Endothelial cell of umbilical vein (primary cell): ENCODE measurements at regions not wholly inside any gene's neighbourhood (a gene's known extent, or its start where the extent isn't known, plus 50 kb on each side); places are given as distances from the start of the nearest gene placed in this dataset.

ENCODE experiments used
- BruUV-seq: library from RNA; stranded (reverse); fragments of 400-500 nt; replicated peaks from 2 replicates; lab custom pipeline; 2021; lab: Mats Ljungman, UMichigan
- CTCF ChIA-PET: fragments of 300-600, 350-600 bp; sonication (Branson Sonifier 250); formaldehyde crosslinking; loops from one replicate; lab custom pipeline; 2021; ENCODE audit warnings: antibody characterized with exemption, inconsistent platforms; lab: Charles Lee
- POLR2A ChIA-PET: fragments of 300-600, 350-600 bp; sonication (Branson Sonifier 250); formaldehyde crosslinking; loops from one replicate; lab custom pipeline; 2021; ENCODE audit warnings: antibody characterized with exemption, inconsistent platforms; lab: Charles Lee
- DNase-seq: peaks from one replicate; pipeline ENCODE4 v3.0.0-alpha.2; 2011; ENCODE audit warnings: low read depth, low spot score
- FAIRE-seq: peaks from 2 replicates; lab custom pipeline; 2011; peaks lifted over from hg19 to GRCh38; lab: Jason Lieb, UNC
- H2AFZ ChIP-seq: 2 replicates; pipeline ENCODE4 v1.6.0; 2012; ENCODE audit warnings: low read depth, low read length, control low read depth, inconsistent platforms
- H3K27ac ChIP-seq: 2 replicates; pipeline ENCODE4 v1.5.1; 2011; ENCODE audit warnings: low read depth, mild to moderate bottlenecking, control low read depth, low read length, moderate library complexity; ENCODE audit not compliant: insufficient read depth
- H3K27me3 ChIP-seq, 2 experiments: 2 replicates each; pipeline versions ENCODE4 v1.6.0 to v1.6.1; 2011; ENCODE audit warnings: low read length in 2 of 2, mixed read lengths in 1 of 2; ENCODE audit not compliant: control insufficient read depth in 2 of 2, insufficient read depth in 2 of 2
- H3K36me3 ChIP-seq, 2 experiments: 2 replicates in 1 of 2; 3 replicates in 1 of 2; pipeline ENCODE4 v1.5.1; 2011; ENCODE audit warnings: low read length in 2 of 2, mild to moderate bottlenecking in 1 of 2, moderate library complexity in 1 of 2; ENCODE audit not compliant: control insufficient read depth in 2 of 2, insufficient read depth in 2 of 2; ENCODE audit errors: extremely low read depth in 1 of 2
- H3K4me1 ChIP-seq: 3 replicates; pipeline ENCODE4 v1.5.1; 2011; ENCODE audit warnings: mild to moderate bottlenecking, low read length; ENCODE audit not compliant: control insufficient read depth, insufficient read depth; ENCODE audit errors: extremely low read depth
- H3K4me2 ChIP-seq: 2 replicates; pipeline ENCODE4 v1.6.1; 2011; ENCODE audit warnings: low read length, control low read depth, mixed read lengths; ENCODE audit not compliant: insufficient read depth
- H3K4me3 ChIP-seq, 3 experiments: fragments of 200-600 bp in 1 of 3; sonication (generic), shearing (Covaris generic) in 1 of 3; replicated peaks in 1 of 3; 2 replicates each; pipeline ENCODE4 v1.5.1; 2011 to 2016; ENCODE audit warnings: control low read depth in 3 of 3, low read length in 3 of 3, mild to moderate bottlenecking in 2 of 3, inconsistent platforms in 1 of 3, low read depth in 1 of 3, moderate library complexity in 1 of 3; ENCODE audit not compliant: insufficient read depth in 1 of 3
- H3K79me2 ChIP-seq: 2 replicates; pipeline ENCODE4 v1.6.0; 2012; ENCODE audit warnings: low read length, inconsistent platforms; ENCODE audit not compliant: control insufficient read depth, insufficient read depth
- H3K9ac ChIP-seq: replicated peaks from 2 replicates; pipeline ENCODE3; 2011; ENCODE audit warnings: low read length, control low read depth; ENCODE audit not compliant: insufficient read depth; ENCODE audit errors: extremely low read depth
- H3K9me1 ChIP-seq: replicated peaks from 3 replicates; pipeline ENCODE4 v1.6.0; 2011; ENCODE audit warnings: mild to moderate bottlenecking, low read length; ENCODE audit not compliant: control insufficient read depth, insufficient read depth; ENCODE audit errors: extremely low read depth
- H3K9me3 ChIP-seq: replicated peaks from 2 replicates; pipeline ENCODE4 v1.5.1; 2012; ENCODE audit warnings: low read length, inconsistent platforms; ENCODE audit not compliant: control insufficient read depth, insufficient read depth
- H4K20me1 ChIP-seq: replicated peaks from 2 replicates; pipeline ENCODE3; 2011; ENCODE audit warnings: mild to moderate bottlenecking, low read length; ENCODE audit not compliant: control insufficient read depth, insufficient read depth; ENCODE audit errors: extremely low read depth
- CTCF ChIP-seq, 2 donors: IDR thresholded peaks; 1 replicate in 1 of 2; 2 replicates in 1 of 2; pipeline ENCODE4 v1.5.1; 2011; ENCODE audit warnings: low read length in 2 of 2, mild to moderate bottlenecking in 2 of 2, moderate library complexity in 2 of 2, control low read depth in 1 of 2, inconsistent platforms in 1 of 2, low read depth in 1 of 2; ENCODE audit not compliant: insufficient read depth in 1 of 2; ENCODE audit errors: extremely low read depth in 1 of 2
- EZH2 ChIP-seq: IDR thresholded peaks from 2 replicates; pipeline ENCODE4 v1.6.1; 2012; ENCODE audit warnings: borderline replicate concordance, low read depth, mild to moderate bottlenecking, moderate library complexity, low read length, inconsistent platforms; ENCODE audit not compliant: severe bottlenecking
- FOS ChIP-seq: IDR thresholded peaks from 2 replicates; pipeline ENCODE4 v1.6.1; 2011; ENCODE audit warnings: mild to moderate bottlenecking, low read length, moderate library complexity, borderline replicate concordance; ENCODE audit not compliant: insufficient read depth
- GATA2 ChIP-seq: IDR thresholded peaks from 2 replicates; pipeline ENCODE4 v1.7.0; 2011; ENCODE audit warnings: low read depth, mild to moderate bottlenecking, moderate library complexity, mixed read lengths, low read length; ENCODE audit not compliant: insufficient read length, insufficient read depth
- JUN ChIP-seq: IDR thresholded peaks from 2 replicates; pipeline ENCODE4 v1.6.1; 2011; ENCODE audit warnings: borderline replicate concordance, low read depth; ENCODE audit not compliant: insufficient read length, insufficient read depth
- MAX ChIP-seq: IDR thresholded peaks from 2 replicates; pipeline ENCODE4 v1.6.1; 2011; ENCODE audit not compliant: insufficient read depth, insufficient read length
- MYC ChIP-seq: IDR thresholded peaks from one replicate; pipeline ENCODE4 v1.6.1; 2011; ENCODE audit warnings: mild to moderate bottlenecking, low read depth, low read length
- POLR2A ChIP-seq: IDR thresholded peaks from 2 replicates; pipeline ENCODE4 v1.6.1; 2012; ENCODE audit warnings: low read depth, mild to moderate bottlenecking, control low read depth, low read length
- POLR2AphosphoS5 ChIP-seq: IDR thresholded peaks from 2 replicates; pipeline ENCODE4 v1.6.1; 2012; ENCODE audit warnings: low read depth, mild to moderate bottlenecking, control low read depth, low read length, moderate library complexity; ENCODE audit not compliant: insufficient read depth
- dilution Hi-C: fragments of 300-500 bp; cut with MboI; formaldehyde crosslinking; loops from one replicate; pipeline ENCODE4 v1.15.0; 2019; ENCODE audit warnings: low sequenced_read_pairs; ENCODE audit not compliant: extremely low pct_ligation_motif_present
- intact Hi-C: fragments of 100-400 bp; cut with micrococcal nuclease; formaldehyde crosslinking; loops from one replicate; pipeline ENCODE4 v1.10.0; 2022

GRCh38 chr16:87195161-87195560 lies 122.0 kb downstream of the C16orf95 start:
- dilution Hi-C loops (no loop called here), intact Hi-C loops (no loop called here)
- no TSS peak for BruUV-seq
- ChIA-PET POLR2A (no interaction called here), CTCF (no interaction called here)
- no peak overlapping the region for H3K9ac ChIP-seq
- no peaks in the 10 kb centered on the region for H3K9me1 ChIP-seq
- TF ChIP-seq FOS = no peak
- no peak for TF ChIP-seq MYC
- TF ChIP-seq JUN = no peak
- TF ChIP-seq POLR2AphosphoS5 = no peak
- TF ChIP-seq POLR2A = no peak
- no peak overlapping the region for H3K27ac ChIP-seq
- H2AFZ ChIP-seq = no peak overlapping the region
- DNase-seq = no peak
- no peaks in the 10 kb centered on the region for H3K4me1 ChIP-seq
- FAIRE-seq = no peak
- no peaks in the 10 kb centered on the region for H3K36me3 ChIP-seq
- H4K20me1 ChIP-seq = no peaks in the 10 kb centered on the region
- H3K4me3 ChIP-seq = no peak overlapping the region
- peaks cover 0 to 3% of the 10 kb centered on the region in 2 experiments for H3K27me3 ChIP-seq
- H3K4me2 ChIP-seq = no peak overlapping the region
- H3K9me3 ChIP-seq = no peaks in the 10 kb centered on the region
- no peaks in the 10 kb centered on the region for H3K79me2 ChIP-seq

- Histone ChIP-seq H3K4me2 (no peak overlapping the region), H2AFZ (no peak overlapping the region), H3K36me3 (no peaks in the 10 kb centered on the region), H3K9ac (no peak overlapping the region), H3K9me1 (no peaks in the 10 kb centered on the region), H4K20me1 (no peaks in the 10 kb centered on the region), H3K4me1 (no peaks in the 10 kb centered on the region), H3K27me3 (peaks cover 0 to 3% of the 10 kb centered on the region in 2 experiments), H3K4me3 (no peak overlapping the region), H3K9me3 (no peaks in the 10 kb centered on the region), H3K27ac (no peak overlapping the region), H3K79me2 (no peaks in the 10 kb centered on the region)
- dilution Hi-C loops = no loop called here
- CTCF ChIA-PET = interaction anchor here (1.0 to 2.0 kb wide), 3 partner anchors 10 to 102 kb away, joined by 3 to 4 read pairs (median 3); no protein-coding TSS in a partner anchor
- intact Hi-C loops = no loop called here
- BruUV-seq = no TSS peak
- DNase-seq = no peak
- FAIRE-seq = no peak
- POLR2A ChIA-PET = no interaction called here
- TF ChIP-seq GATA2 = no peak
- no peak for TF ChIP-seq FOS
- no peak for TF ChIP-seq MYC
- TF ChIP-seq POLR2AphosphoS5 = no peak
- no peak for TF ChIP-seq CTCF (IDR thresholded peaks at IDR 0.05; ENCODE audit: extremely low read depth in 1 of 2, insufficient read depth in 1 of 2, low read depth in 1 of 2, low read length in 2 of 2)
- TF ChIP-seq JUN = no peak
- TF ChIP-seq POLR2A = no peak
- TF ChIP-seq EZH2 = no peak
- no peak for TF ChIP-seq MAX
Observed at GRCh38 chr16:87196231-87196630, 121.0 kb downstream of the C16orf95 start.
